ENCODE measurements at regions not wholly inside any gene's neighbourhood (a gene's known extent, or its start where the extent isn't known, plus 50 kb on each side); places are given as distances from the start of the nearest gene placed in this dataset.

DNA sequence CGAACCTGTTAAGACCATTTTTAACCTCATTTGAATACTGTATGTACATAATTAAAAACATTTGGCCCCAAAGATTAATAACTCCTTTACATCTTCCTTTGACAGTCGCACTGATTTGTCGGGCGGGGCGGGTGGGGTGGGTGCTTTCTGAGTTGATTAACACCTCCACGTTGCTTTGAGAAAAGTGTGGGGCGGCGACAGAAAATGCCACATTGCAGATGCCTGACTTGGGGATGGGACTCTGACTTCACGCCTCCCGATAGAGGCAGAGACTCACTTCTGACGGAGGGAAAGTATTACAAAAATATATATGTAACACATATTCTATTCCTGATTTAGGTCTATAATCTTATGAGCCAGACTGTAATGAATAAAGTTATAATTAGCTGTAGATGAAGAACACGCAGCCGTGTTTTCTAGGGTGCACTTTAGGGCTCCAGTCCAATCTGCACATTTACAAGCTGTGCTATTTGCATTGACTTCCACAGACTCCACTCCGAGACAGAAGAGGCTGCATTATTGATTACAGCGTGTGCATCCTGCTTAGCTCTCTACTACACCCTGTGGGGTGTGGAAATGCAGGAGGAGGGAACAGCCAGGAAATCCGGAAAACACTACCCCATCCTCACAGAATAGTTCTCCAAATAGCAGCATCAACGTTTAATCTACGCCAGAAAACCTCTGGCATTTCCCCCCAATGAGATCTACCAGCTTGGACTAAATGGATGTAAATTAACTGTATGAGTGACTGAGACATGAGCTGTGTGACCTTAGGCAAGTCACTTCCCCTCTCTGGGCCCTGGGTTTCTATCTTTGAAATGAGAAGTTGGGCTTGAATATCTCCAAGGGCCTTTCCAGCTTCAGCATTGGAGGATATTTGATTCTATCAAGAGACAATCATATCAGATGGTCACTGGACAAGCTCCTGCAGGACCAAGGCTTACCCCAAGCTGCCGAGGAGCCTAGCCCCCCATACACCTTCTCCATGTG is 308.0 kb downstream of the RRAGC start:
- Histone ChIP-seq H3K9me3 (replicated peaks in 1 of 3) (no peaks in the 10 kb centered on the region), H3K27ac (no peak overlapping the region), H3K4me1 (replicated peaks in 1 of 2) (no peaks in the 10 kb centered on the region), H3K27me3 (peaks cover 5% of the 10 kb centered on the region), H3K4me3 (no peak overlapping the region), H3K36me3 (replicated peaks in 1 of 2) (no peaks in the 10 kb centered on the region)
- TF ChIP-seq, protein P1, sequence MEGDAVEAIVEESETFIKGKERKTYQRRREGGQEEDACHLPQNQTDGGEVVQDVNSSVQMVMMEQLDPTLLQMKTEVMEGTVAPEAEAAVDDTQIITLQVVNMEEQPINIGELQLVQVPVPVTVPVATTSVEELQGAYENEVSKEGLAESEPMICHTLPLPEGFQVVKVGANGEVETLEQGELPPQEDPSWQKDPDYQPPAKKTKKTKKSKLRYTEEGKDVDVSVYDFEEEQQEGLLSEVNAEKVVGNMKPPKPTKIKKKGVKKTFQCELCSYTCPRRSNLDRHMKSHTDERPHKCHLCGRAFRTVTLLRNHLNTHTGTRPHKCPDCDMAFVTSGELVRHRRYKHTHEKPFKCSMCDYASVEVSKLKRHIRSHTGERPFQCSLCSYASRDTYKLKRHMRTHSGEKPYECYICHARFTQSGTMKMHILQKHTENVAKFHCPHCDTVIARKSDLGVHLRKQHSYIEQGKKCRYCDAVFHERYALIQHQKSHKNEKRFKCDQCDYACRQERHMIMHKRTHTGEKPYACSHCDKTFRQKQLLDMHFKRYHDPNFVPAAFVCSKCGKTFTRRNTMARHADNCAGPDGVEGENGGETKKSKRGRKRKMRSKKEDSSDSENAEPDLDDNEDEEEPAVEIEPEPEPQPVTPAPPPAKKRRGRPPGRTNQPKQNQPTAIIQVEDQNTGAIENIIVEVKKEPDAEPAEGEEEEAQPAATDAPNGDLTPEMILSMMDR (IDR thresholded peaks at IDR 0.05), result no peak
- TF ChIP-seq POLR2A (IDR thresholded peaks at IDR 0.05), result no peak
- DNase-seq, result no peak
- intact Hi-C loops (cut with DNase I), result no loop called here
- WGBS, 4 donors, result 66 to 73% (median 71%) methylated on average over 19 of the region's 19 CpGs

DNA sequence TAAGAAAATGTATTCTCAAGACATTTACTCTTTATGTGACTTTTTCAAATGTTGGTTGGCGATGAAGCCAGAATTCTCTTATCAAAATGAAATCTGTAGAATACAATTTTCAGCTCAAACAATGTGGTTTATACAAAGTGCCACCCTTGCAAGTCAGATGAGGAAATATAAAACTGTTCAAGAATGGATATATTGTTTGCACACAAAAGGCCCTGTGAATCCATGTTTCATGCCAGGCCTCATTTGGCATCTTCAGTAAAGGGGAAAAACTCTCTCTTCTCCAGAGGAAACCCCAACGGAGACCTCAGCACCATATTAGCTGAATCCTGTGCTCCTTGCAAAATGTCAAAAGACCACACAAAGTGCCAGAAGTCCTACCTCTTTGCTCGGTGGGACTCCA is 310.4 kb downstream of the RRAGC start:
- H3K4me3 ChIP-seq, result no peak overlapping the region
- H3K36me3 ChIP-seq (replicated peaks in 1 of 2), result no peaks in the 10 kb centered on the region
- no peak for TF ChIP-seq POLR2A (IDR thresholded peaks at IDR 0.05)
- TF ChIP-seq, protein P1 (IDR thresholded peaks at IDR 0.05), result no peak
- no peak overlapping the region for H3K27ac ChIP-seq
- no peak for DNase-seq
- H3K27me3 ChIP-seq, result peaks cover 5% of the 10 kb centered on the region
- H3K4me1 ChIP-seq (replicated peaks in 1 of 2), result no peaks in the 10 kb centered on the region
- intact Hi-C loops (cut with DNase I), result no loop called here
- H3K9me3 ChIP-seq (replicated peaks in 1 of 3), result no peaks in the 10 kb centered on the region
- 70 to 82% (median 79%) methylated on average over 3 of the region's 3 CpGs for WGBS, 4 donors

DNA sequence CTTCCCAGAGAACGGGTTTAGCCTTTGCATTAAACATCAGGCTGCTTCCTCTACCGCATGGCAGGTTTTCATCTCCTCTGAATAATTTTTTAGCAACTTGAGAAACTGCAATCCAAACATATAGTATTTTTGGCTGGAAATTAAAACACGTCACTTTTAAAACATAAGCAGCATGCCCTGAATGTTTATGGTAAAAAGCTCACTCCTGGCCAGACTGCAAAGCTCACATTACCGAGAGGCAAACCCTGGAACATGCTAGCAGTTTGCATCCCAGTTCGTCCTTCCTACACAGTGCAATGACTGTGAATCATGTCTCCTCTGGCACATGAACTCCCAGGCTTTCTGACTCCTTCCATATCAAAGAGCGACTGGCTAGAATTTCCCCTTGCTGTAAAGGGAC is 312.3 kb downstream of the RRAGC start:
- TF ChIP-seq, protein P1 (IDR thresholded peaks at IDR 0.05), result no peak
- no peak for DNase-seq
- Histone ChIP-seq H3K4me1 (replicated peaks in 1 of 2) (no peaks in the 10 kb centered on the region), H3K9me3 (replicated peaks in 1 of 3) (no peaks in the 10 kb centered on the region), H3K27me3 (peaks cover 5% of the 10 kb centered on the region), H3K4me3 (no peak overlapping the region), H3K27ac (no peak overlapping the region), H3K36me3 (replicated peaks in 1 of 2) (no peaks in the 10 kb centered on the region)
- 60 to 71% (median 69%) methylated on average over 6 of the region's 6 CpGs for whole genome bisulfite sequencing, 4 donors
- intact Hi-C loops (cut with DNase I), result no loop called here

DNA sequence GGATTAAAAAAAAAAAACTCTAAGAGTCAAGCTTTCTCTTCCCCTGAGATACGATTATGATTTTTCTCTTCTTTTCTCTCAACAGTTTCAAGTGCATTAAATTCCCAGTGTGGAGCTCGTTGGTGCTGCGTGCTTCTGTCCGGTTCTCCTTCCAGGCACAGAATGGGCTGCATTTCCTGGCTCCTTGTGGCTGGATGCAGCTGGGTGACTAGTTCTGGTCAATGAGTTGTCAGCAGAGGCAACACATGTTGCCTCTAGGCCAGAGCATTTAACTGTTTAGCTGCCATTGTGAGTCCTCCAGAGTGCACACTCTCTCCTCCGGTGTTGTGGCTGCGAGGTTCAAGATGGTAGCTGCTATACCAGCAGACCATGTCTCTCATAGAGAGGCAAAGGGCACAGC is 312.9 kb downstream of the RRAGC start:
- WGBS, 4 donors, result 46 to 68% (median 57%) methylated on average over 6 of the region's 6 CpGs
- H3K36me3 ChIP-seq (replicated peaks in 1 of 2), result no peaks in the 10 kb centered on the region
- TF ChIP-seq, protein P1 (IDR thresholded peaks at IDR 0.05), result no peak
- no peak overlapping the region for H3K4me3 ChIP-seq
- no peaks in the 10 kb centered on the region for H3K4me1 ChIP-seq (replicated peaks in 1 of 2)
- no peak for DNase-seq
- no peaks in the 10 kb centered on the region for H3K9me3 ChIP-seq (replicated peaks in 1 of 3)
- no peak overlapping the region for H3K27ac ChIP-seq
- H3K27me3 ChIP-seq, result peaks cover 5% of the 10 kb centered on the region
- intact Hi-C loops (cut with DNase I), result no loop called here

Measured in adrenal gland (tissue), 9 donors.